Progenitor cell of endocrine pancreas (in vitro differentiated cells): ENCODE measurements at regions not wholly inside any gene's neighbourhood (a gene's known extent, or its start where the extent isn't known, plus 50 kb on each side); places are given as distances from the start of the nearest gene placed in this dataset.

Experiments used
- DNase-seq: peaks from one replicate; pipeline ENCODE4 v3.0.0; 2021; ENCODE audit warnings: low spot score; ENCODE audit not compliant: unreplicated experiment
- H3K27ac Mint-ChIP-seq: 2 replicates; pipeline ENCODE4 v1.8.0; 2021; ENCODE audit warnings: mild to moderate bottlenecking, moderate library complexity, mixed read lengths
- H3K27me3 Mint-ChIP-seq: 2 replicates; pipeline ENCODE4 v1.8.0; 2021; ENCODE audit warnings: mixed read lengths
- H3K36me3 Mint-ChIP-seq: 2 replicates; pipeline ENCODE4 v1.8.0; 2022; ENCODE audit warnings: mixed read lengths; ENCODE audit not compliant: insufficient read depth
- H3K4me1 Mint-ChIP-seq: 2 replicates; pipeline ENCODE4 v1.8.0; 2021; ENCODE audit warnings: low read depth, mixed read lengths
- H3K4me3 Mint-ChIP-seq: 2 replicates; pipeline ENCODE4 v1.8.0; 2021; ENCODE audit warnings: low read depth, mild to moderate bottlenecking, moderate library complexity, mixed read lengths
- H3K9me3 Mint-ChIP-seq: 2 replicates; pipeline ENCODE4 v1.8.0; 2021; ENCODE audit warnings: low read depth, mixed read lengths
- CTCF ChIP-seq: fragments of 200-600 bp; sonication (generic); IDR thresholded peaks from one replicate; pipeline ENCODE4 v1.5.0; 2021; ENCODE audit warnings: antibody characterized with exemption, mild to moderate bottlenecking; ENCODE audit not compliant: unreplicated experiment

- no peak for DNase-seq
- H3K27ac Mint-ChIP-seq, result no peak overlapping the region
- H3K27me3 Mint-ChIP-seq, result no peaks in the 10 kb centered on the region
- no peaks in the 10 kb centered on the region for H3K36me3 Mint-ChIP-seq
- no peaks in the 10 kb centered on the region for H3K9me3 Mint-ChIP-seq
- H3K4me3 Mint-ChIP-seq, result no peak overlapping the region
- H3K4me1 Mint-ChIP-seq, result no peaks in the 10 kb centered on the region
- no peak for TF ChIP-seq CTCF
These were observed 112.9 kb downstream of the SLC36A4 start for GRCh38 chr11:93084727-93085505.

GRCh38 chr11:93089474-93090102 lies 108.2 kb downstream of the SLC36A4 start:
- no peak overlapping the region for H3K27ac Mint-ChIP-seq
- H3K4me3 Mint-ChIP-seq, result no peak overlapping the region
- peaks cover 6% of the 10 kb centered on the region for H3K9me3 Mint-ChIP-seq
- H3K27me3 Mint-ChIP-seq, result no peaks in the 10 kb centered on the region
- TF ChIP-seq CTCF, result peak; percentile 48
- DNase-seq, result no peak
- no peaks in the 10 kb centered on the region for H3K36me3 Mint-ChIP-seq
- H3K4me1 Mint-ChIP-seq, result no peaks in the 10 kb centered on the region
